HEK293 (cell line): ENCODE measurements at regions not wholly inside any gene's neighbourhood (a gene's known extent, or its start where the extent isn't known, plus 50 kb on each side); places are given as distances from the start of the nearest gene placed in this dataset.

ENCODE experiments used
- KLF8 ChIP-seq: fragments of 450-650 bp; formaldehyde crosslinking; IDR thresholded peaks from 2 replicates; pipeline ENCODE4 v1.5.1; 2016; ENCODE audit warnings: missing biosample characterization, missing genetic modification characterization
- KLF9 ChIP-seq: fragments of 450-650 bp; formaldehyde crosslinking; IDR thresholded peaks from 2 replicates; pipeline ENCODE4 v1.5.1; 2016; ENCODE audit warnings: missing biosample characterization, missing genetic modification characterization, low read depth
- ZNF239 ChIP-seq: fragments of 450-650 bp; formaldehyde crosslinking; IDR thresholded peaks from 2 replicates; pipeline ENCODE4 v1.5.1; 2016; ENCODE audit warnings: missing biosample characterization, missing genetic modification characterization
- ZNF280D ChIP-seq: fragments of 450-650 bp; formaldehyde crosslinking; IDR thresholded peaks from 2 replicates; pipeline ENCODE4 v1.5.1; 2016; ENCODE audit warnings: missing biosample characterization, missing genetic modification characterization
- ZNF311 ChIP-seq: fragments of 450-650 bp; formaldehyde crosslinking; IDR thresholded peaks from 2 replicates; pipeline ENCODE4 v1.5.1; 2017; ENCODE audit warnings: missing biosample characterization, missing genetic modification characterization, borderline replicate concordance
- ZNF660 ChIP-seq: fragments of 450-650 bp; IDR thresholded peaks from 2 replicates; pipeline ENCODE4 v1.5.1; 2018; ENCODE audit warnings: missing biosample characterization, mild to moderate bottlenecking, missing genetic modification characterization
- TF ChIP-seq, protein P1 (sequence below): fragments of 450-650 bp; formaldehyde crosslinking; IDR thresholded peaks from 2 replicates; pipeline ENCODE4 v1.5.1; 2016; ENCODE audit warnings: missing biosample characterization, missing genetic modification characterization
- TF ChIP-seq, protein P2 (sequence below): fragments of 450-650 bp; formaldehyde crosslinking; IDR thresholded peaks from 2 replicates; pipeline ENCODE4 v1.5.1; 2016; ENCODE audit warnings: missing biosample characterization, missing genetic modification characterization

DNA sequence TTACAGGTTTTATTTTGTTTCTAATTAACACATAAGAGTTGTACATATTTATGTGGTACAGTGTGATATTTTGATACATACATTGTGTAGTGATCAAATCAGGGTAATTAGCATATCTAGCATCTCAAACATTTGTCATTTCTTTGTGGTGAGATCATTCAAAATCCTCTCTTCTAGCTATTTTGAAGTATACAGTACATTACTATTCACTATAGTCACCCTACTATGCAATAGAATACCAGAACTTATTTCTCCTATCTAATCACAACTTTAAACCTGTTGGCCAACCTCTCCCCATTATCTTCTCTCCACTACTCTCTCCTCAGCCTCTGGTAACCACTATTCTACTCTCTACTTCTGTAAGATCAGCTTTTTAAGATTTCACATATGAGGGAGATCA lies 325.8 kb downstream of the CYP26B1 start:
- TF ChIP-seq KLF9 (tag by site-specific recombination) (no peak), ZNF660 (tag by site-specific recombination) (no peak), ZNF239 (tag by site-specific recombination) (no peak), KLF8 (tag by site-specific recombination) (no peak), ZNF280D (no peak), ZNF311 (tag by site-specific recombination) (no peak)
- TF ChIP-seq, protein P1, sequence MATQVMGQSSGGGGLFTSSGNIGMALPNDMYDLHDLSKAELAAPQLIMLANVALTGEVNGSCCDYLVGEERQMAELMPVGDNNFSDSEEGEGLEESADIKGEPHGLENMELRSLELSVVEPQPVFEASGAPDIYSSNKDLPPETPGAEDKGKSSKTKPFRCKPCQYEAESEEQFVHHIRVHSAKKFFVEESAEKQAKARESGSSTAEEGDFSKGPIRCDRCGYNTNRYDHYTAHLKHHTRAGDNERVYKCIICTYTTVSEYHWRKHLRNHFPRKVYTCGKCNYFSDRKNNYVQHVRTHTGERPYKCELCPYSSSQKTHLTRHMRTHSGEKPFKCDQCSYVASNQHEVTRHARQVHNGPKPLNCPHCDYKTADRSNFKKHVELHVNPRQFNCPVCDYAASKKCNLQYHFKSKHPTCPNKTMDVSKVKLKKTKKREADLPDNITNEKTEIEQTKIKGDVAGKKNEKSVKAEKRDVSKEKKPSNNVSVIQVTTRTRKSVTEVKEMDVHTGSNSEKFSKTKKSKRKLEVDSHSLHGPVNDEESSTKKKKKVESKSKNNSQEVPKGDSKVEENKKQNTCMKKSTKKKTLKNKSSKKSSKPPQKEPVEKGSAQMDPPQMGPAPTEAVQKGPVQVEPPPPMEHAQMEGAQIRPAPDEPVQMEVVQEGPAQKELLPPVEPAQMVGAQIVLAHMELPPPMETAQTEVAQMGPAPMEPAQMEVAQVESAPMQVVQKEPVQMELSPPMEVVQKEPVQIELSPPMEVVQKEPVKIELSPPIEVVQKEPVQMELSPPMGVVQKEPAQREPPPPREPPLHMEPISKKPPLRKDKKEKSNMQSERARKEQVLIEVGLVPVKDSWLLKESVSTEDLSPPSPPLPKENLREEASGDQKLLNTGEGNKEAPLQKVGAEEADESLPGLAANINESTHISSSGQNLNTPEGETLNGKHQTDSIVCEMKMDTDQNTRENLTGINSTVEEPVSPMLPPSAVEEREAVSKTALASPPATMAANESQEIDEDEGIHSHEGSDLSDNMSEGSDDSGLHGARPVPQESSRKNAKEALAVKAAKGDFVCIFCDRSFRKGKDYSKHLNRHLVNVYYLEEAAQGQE (tag by site-specific recombination), result no peak
- TF ChIP-seq, protein P2, sequence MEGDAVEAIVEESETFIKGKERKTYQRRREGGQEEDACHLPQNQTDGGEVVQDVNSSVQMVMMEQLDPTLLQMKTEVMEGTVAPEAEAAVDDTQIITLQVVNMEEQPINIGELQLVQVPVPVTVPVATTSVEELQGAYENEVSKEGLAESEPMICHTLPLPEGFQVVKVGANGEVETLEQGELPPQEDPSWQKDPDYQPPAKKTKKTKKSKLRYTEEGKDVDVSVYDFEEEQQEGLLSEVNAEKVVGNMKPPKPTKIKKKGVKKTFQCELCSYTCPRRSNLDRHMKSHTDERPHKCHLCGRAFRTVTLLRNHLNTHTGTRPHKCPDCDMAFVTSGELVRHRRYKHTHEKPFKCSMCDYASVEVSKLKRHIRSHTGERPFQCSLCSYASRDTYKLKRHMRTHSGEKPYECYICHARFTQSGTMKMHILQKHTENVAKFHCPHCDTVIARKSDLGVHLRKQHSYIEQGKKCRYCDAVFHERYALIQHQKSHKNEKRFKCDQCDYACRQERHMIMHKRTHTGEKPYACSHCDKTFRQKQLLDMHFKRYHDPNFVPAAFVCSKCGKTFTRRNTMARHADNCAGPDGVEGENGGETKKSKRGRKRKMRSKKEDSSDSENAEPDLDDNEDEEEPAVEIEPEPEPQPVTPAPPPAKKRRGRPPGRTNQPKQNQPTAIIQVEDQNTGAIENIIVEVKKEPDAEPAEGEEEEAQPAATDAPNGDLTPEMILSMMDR, result no peak
